ENCODE measurements at regions not wholly inside any gene's neighbourhood (a gene's known extent, or its start where the extent isn't known, plus 50 kb on each side); places are given as distances from the start of the nearest gene placed in this dataset.

- ChIA-PET POLR2A (no interaction called here), CTCF (no interaction called here)
- Mint-ChIP-seq H3K27me3 (peaks cover 3% of the 10 kb centered on the region), H3K4me1 (no peaks in the 10 kb centered on the region), H3K9me3 (no peaks in the 10 kb centered on the region), H3K4me3 (no peak overlapping the region), H3K27ac (no peak overlapping the region), H3K36me3 (ENCODE audit: low read depth) (no peaks in the 10 kb centered on the region)
- DNase-seq: no peak
Measured at GRCh38 chr6:106759112-106759511, 129.7 kb downstream of the QRSL1 start.

GRCh38 chr6:106757722-106758467 is 128.5 kb downstream of the QRSL1 start:
- Mint-ChIP-seq H3K4me1 (no peaks in the 10 kb centered on the region), H3K27ac (no peak overlapping the region), H3K9me3 (no peaks in the 10 kb centered on the region), H3K4me3 (no peak overlapping the region), H3K27me3 (peaks cover 6% of the 10 kb centered on the region), H3K36me3 (ENCODE audit: low read depth) (no peaks in the 10 kb centered on the region)
- CTCF ChIA-PET: no interaction called here
- POLR2A ChIA-PET: no interaction called here
- no peak for DNase-seq

GRCh38 chr6:106757267-106757666 is 127.9 kb downstream of the QRSL1 start:
- CTCF ChIA-PET: no interaction called here
- POLR2A ChIA-PET: no interaction called here
- no peak overlapping the region for H3K4me3 Mint-ChIP-seq

DNA sequence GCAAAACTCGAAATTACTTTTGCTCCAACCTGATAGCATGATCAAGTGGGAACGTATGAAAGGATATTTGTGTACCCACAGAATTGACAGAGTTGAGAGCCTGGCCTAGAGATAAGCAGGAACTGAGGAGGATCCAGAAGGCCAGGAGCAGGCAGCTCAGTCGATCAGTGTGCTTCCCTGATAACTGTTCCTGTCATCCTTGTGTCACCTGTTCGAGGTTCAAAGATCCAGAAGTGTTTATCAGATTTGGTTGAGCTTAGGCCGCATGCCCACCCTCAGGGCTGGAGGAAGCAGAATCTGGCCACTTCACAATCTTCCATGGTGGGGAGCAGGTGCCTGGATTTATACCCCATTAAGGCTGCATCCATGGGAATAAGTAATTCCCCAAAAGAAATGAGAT is 124.8 kb downstream of the QRSL1 start:
- Mint-ChIP-seq H3K27ac (no peak overlapping the region), H3K4me1 (no peaks in the 10 kb centered on the region), H3K4me3 (no peak overlapping the region), H3K9me3 (no peaks in the 10 kb centered on the region), H3K27me3 (peaks cover 11% of the 10 kb centered on the region), H3K36me3 (ENCODE audit: low read depth) (no peaks in the 10 kb centered on the region)
- DNase-seq: no peak
- CTCF ChIA-PET: no interaction called here
- POLR2A ChIA-PET: no interaction called here

More at GRCh38 chr6:106757267-106757666, 127.9 kb downstream of the QRSL1 start:
- H3K4me1 Mint-ChIP-seq: no peaks in the 10 kb centered on the region
- H3K36me3 Mint-ChIP-seq (ENCODE audit: low read depth): no peaks in the 10 kb centered on the region
- no peak overlapping the region for H3K27ac Mint-ChIP-seq
- H3K27me3 Mint-ChIP-seq: peaks cover 8% of the 10 kb centered on the region
- DNase-seq: no peak
- no peaks in the 10 kb centered on the region for H3K9me3 Mint-ChIP-seq

DNA sequence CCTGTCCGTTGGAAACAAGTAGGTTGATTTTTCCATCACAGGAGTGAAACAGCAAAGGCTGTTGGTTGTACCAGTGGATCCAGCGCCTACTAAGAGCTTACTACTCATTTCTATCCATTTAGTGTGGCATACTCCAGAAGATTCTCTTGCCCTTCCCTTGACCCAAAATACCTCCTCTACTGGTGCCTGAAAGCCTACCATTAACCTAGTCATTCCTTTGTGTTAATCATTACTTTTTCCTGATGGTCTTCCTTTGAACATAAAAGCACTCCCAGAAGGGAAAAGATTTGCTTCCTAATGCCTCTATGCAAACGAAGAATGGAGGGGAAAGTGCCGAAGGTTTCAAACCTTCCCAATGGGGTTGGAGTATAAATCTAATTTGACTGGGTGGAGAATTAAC is 123.3 kb downstream of the QRSL1 start:
- no peak overlapping the region for H3K4me3 Mint-ChIP-seq
- no peak overlapping the region for H3K27ac Mint-ChIP-seq
- H3K4me1 Mint-ChIP-seq: no peaks in the 10 kb centered on the region
- H3K9me3 Mint-ChIP-seq: no peaks in the 10 kb centered on the region
- H3K27me3 Mint-ChIP-seq: peaks cover 22% of the 10 kb centered on the region
- DNase-seq: no peak
- CTCF ChIA-PET: no interaction called here
- POLR2A ChIA-PET: no interaction called here
- no peaks in the 10 kb centered on the region for H3K36me3 Mint-ChIP-seq (ENCODE audit: low read depth)

DNA sequence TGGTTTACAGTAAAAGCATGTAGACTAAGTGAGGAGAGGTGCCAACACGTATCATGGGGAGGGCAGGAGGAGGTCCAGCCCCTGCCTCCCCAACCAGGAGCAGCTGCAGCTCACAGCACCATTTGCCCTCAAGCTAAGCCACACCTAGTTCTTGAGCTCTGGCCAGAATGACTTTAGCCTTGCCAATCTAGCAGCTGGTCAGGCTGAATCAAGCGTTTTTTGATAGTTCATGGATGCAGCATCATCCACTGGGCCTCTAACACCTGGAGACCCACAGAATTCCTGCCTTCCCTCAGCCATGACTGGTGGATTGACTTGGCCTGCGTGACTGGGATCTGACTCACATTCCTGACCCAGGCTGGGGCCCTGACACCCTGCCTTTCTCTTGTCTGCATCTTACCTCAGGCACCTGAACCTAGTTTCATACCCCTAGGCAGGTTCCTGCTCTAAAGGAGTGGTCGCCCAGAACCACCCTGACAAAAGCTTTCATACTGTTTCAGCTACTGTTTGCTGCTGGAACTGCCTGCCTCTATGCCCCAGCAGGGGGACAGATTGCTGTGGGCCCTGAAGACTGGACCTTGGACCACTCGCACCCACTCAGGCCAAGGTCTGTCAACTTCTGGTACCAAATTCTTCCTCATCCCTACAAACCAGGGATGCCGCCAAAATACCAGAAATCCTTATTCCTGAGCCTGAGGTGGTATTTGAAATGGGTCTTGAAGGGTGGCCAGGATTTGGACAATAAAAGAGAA is 122.3 kb downstream of the QRSL1 start:
- H3K9me3 Mint-ChIP-seq: no peaks in the 10 kb centered on the region
- H3K4me1 Mint-ChIP-seq: no peaks in the 10 kb centered on the region
- no peak overlapping the region for H3K4me3 Mint-ChIP-seq
- DNase-seq: no peak
- H3K36me3 Mint-ChIP-seq (ENCODE audit: low read depth): no peaks in the 10 kb centered on the region
- H3K27me3 Mint-ChIP-seq: peaks cover 25% of the 10 kb centered on the region
- ChIA-PET POLR2A (no interaction called here), CTCF (no interaction called here)
- no peak overlapping the region for H3K27ac Mint-ChIP-seq

DNA sequence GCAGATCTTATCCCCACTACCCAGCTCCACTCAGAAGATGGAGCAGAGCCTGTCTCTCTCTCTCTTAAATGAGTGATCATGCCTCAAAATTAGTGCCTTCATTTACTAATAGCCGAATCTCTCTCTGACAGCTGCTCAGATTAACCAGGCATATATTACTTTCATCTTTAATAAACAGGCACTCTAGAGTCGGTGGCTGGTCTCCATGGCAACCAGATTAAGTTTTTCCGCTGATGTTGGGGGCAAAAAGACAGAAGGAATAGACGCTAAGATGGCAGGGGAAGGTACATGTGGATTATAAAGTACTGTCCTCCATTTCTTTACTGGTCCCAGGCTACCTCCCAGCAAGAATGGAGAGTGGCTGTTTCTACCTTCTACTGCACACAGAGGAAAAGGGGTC is 121.6 kb downstream of the QRSL1 start:
- no peak for DNase-seq
- no peaks in the 10 kb centered on the region for H3K4me1 Mint-ChIP-seq
- no peaks in the 10 kb centered on the region for H3K9me3 Mint-ChIP-seq
- CTCF ChIA-PET: no interaction called here
- no peak overlapping the region for H3K27ac Mint-ChIP-seq
- no peak overlapping the region for H3K4me3 Mint-ChIP-seq
- POLR2A ChIA-PET: no interaction called here
- peaks cover 25% of the 10 kb centered on the region for H3K27me3 Mint-ChIP-seq
- no peaks in the 10 kb centered on the region for H3K36me3 Mint-ChIP-seq (ENCODE audit: low read depth)

- peaks cover 30% of the 10 kb centered on the region for H3K27me3 Mint-ChIP-seq
- no peaks in the 10 kb centered on the region for H3K36me3 Mint-ChIP-seq (ENCODE audit: low read depth)
- H3K9me3 Mint-ChIP-seq: no peaks in the 10 kb centered on the region
- ChIA-PET POLR2A (no interaction called here), CTCF (no interaction called here)
- H3K4me1 Mint-ChIP-seq: no peaks in the 10 kb centered on the region
- DNase-seq: no peak
- no peak overlapping the region for H3K27ac Mint-ChIP-seq
- H3K4me3 Mint-ChIP-seq: no peak overlapping the region
Measured at GRCh38 chr6:106750142-106750918, 121.0 kb downstream of the QRSL1 start.

DNA sequence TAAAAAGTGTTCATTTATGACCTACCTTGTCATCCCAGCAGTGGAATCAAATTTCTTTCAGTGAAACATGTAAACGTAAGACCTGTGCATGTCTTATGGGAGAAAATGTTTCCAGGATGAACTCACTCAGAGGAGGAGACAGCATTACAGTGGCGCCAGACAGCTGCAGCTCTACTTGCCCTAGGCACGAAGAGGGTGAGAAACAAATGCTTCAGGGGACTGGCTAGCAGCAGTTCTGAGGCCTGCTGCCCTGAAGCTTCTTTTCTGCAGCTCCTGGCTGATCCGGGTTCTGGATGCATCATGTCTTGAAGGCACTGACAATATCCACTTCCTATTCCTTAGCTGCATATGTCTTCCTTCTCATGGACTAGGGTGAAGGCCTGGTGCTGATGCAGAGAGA is 120.2 kb downstream of the QRSL1 start:
- Mint-ChIP-seq H3K4me1 (no peaks in the 10 kb centered on the region), H3K27me3 (peaks cover 30% of the 10 kb centered on the region), H3K36me3 (ENCODE audit: low read depth) (no peaks in the 10 kb centered on the region), H3K27ac (no peak overlapping the region), H3K9me3 (no peaks in the 10 kb centered on the region), H3K4me3 (no peak overlapping the region)
- ChIA-PET POLR2A (no interaction called here), CTCF (no interaction called here)
- DNase-seq: no peak

DNA sequence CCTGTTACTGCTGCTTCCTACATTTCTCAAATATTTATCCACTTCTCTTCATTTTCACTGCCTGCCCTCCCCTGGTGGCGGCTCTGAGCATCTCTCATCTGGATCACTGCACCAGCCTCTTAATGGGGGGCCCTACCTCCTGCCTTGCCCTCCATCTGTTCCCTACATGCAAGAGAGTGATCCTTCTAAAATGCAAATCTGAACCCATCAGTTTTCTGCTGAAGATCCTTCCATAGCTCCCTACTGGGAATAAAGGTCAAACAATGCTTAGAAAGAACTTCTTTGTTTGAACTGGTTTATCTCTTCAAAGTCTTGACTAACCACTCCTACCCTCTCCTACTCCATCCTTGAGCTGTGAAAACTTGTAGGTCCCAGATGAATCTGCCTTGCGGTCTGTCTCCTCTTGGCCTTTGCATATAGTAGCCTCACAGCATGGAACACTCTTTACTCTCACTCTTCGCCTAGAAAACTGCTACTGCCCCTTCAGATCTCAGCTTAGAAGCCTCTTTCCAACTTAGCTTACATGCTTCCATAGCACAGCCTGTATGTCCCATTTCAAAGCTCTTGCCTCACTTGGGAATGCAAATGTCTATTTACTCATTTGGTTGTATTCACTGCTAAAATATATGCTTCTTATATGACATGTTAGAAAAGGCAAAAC is 119.3 kb downstream of the QRSL1 start:
- no peak for DNase-seq
- peaks cover 37% of the 10 kb centered on the region for H3K27me3 Mint-ChIP-seq
- ChIA-PET POLR2A (no interaction called here), CTCF (no interaction called here)
- no peaks in the 10 kb centered on the region for H3K9me3 Mint-ChIP-seq
- no peak overlapping the region for H3K27ac Mint-ChIP-seq
- H3K4me3 Mint-ChIP-seq: no peak overlapping the region
- H3K4me1 Mint-ChIP-seq: no peaks in the 10 kb centered on the region
- H3K36me3 Mint-ChIP-seq (ENCODE audit: low read depth): no peaks in the 10 kb centered on the region

- peaks cover 33% of the 10 kb centered on the region for H3K27me3 Mint-ChIP-seq
- H3K36me3 Mint-ChIP-seq (ENCODE audit: low read depth): no peaks in the 10 kb centered on the region
- H3K9me3 Mint-ChIP-seq: no peaks in the 10 kb centered on the region
- no peak for DNase-seq
- POLR2A ChIA-PET: no interaction called here
- CTCF ChIA-PET: no interaction called here
- no peak overlapping the region for H3K4me3 Mint-ChIP-seq
- no peaks in the 10 kb centered on the region for H3K4me1 Mint-ChIP-seq
- H3K27ac Mint-ChIP-seq: no peak overlapping the region
Measured at GRCh38 chr6:106747139-106747538, 117.8 kb downstream of the QRSL1 start.

GRCh38 chr6:106746652-106747051 is 117.3 kb downstream of the QRSL1 start:
- Mint-ChIP-seq H3K4me3 (no peak overlapping the region), H3K27me3 (peaks cover 33% of the 10 kb centered on the region), H3K9me3 (no peaks in the 10 kb centered on the region), H3K4me1 (no peaks in the 10 kb centered on the region), H3K36me3 (ENCODE audit: low read depth) (no peaks in the 10 kb centered on the region), H3K27ac (no peak overlapping the region)
- ChIA-PET CTCF (no interaction called here), POLR2A (no interaction called here)
- DNase-seq: no peak

GRCh38 chr6:106745824-106746582 is 116.6 kb downstream of the QRSL1 start:
- H3K27ac Mint-ChIP-seq: no peak overlapping the region

More at GRCh38 chr6:106745824-106746582, 116.6 kb downstream of the QRSL1 start:
- H3K4me1 Mint-ChIP-seq: no peaks in the 10 kb centered on the region
- no peak for DNase-seq
- no peaks in the 10 kb centered on the region for H3K36me3 Mint-ChIP-seq (ENCODE audit: low read depth)
- no peak overlapping the region for H3K4me3 Mint-ChIP-seq
- H3K27me3 Mint-ChIP-seq: peaks cover 35% of the 10 kb centered on the region
- H3K9me3 Mint-ChIP-seq: no peaks in the 10 kb centered on the region
- ChIA-PET POLR2A (no interaction called here), CTCF (no interaction called here)
